ENCODE measurements at regions not wholly inside any gene's neighbourhood (a gene's known extent, or its start where the extent isn't known, plus 50 kb on each side); places are given as distances from the start of the nearest gene placed in this dataset.

DNA sequence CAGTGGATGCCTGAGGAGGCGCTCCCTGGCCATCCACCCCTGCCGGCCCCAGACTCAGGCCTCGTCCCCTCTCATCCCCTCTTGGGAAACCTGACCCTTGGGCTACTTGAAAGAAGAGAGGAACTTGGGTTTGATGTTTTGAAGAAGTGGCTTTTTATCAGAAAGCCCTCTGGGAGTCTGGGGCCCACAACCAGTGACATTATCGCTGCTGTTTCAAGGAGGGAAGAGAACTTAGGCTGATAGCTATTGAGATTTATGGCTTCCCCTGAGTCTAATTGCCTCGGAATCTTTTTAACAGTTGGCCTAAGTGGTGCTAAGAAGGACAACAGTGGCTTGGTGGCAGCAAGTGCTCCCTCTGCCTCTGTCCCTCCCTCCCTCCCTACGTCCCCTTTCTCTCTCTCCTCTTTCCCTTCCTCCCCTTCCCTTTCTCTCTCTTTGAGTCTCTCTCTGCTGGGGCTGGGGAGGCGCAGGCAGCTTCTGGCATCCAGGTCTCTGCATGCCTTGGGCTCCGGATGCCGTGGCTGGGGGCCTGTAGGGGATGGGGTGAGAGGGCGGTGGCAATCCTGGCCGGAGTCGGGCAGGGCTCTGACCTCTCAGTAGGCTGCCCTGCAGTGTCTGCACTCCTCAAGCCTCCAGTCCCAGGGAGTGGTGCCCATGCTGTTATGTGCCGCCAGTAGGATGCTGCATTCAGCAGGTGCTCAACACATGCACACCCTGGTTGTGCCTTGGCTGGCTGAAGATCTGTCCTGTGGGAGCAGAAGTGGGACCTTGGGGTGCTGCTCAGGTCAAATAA is 49.6 kb upstream of the RXRA start:
- DNase-seq (ENCODE audit: low spot score) = peak; percentile 19
